ENCODE measurements at regions not wholly inside any gene's neighbourhood (a gene's known extent, or its start where the extent isn't known, plus 50 kb on each side); places are given as distances from the start of the nearest gene placed in this dataset.

DNA sequence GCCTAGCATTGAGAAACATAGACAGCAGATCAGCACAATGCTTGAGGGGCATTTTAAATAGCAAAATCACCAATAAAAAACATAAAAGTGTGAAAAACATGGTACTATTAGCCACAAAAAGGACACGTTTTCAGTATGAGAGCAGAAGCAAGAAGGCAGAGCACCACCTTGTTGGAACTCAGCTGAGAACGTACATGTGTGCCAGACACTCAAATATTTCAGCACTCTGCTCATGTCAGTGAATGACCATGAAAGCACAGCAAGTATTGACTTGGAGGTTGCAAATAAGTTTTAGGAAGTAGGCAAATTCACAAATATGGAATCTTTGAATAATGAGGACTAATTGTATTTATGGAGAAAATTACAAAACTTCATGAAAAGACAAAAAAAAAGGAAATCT, 193.4 kb upstream of the PKN2 start:
- TF ChIP-seq, protein P1, sequence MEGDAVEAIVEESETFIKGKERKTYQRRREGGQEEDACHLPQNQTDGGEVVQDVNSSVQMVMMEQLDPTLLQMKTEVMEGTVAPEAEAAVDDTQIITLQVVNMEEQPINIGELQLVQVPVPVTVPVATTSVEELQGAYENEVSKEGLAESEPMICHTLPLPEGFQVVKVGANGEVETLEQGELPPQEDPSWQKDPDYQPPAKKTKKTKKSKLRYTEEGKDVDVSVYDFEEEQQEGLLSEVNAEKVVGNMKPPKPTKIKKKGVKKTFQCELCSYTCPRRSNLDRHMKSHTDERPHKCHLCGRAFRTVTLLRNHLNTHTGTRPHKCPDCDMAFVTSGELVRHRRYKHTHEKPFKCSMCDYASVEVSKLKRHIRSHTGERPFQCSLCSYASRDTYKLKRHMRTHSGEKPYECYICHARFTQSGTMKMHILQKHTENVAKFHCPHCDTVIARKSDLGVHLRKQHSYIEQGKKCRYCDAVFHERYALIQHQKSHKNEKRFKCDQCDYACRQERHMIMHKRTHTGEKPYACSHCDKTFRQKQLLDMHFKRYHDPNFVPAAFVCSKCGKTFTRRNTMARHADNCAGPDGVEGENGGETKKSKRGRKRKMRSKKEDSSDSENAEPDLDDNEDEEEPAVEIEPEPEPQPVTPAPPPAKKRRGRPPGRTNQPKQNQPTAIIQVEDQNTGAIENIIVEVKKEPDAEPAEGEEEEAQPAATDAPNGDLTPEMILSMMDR (IDR thresholded peaks at IDR 0.05; ENCODE audit: unreplicated experiment), result no peak
- no peaks in the 10 kb centered on the region for H3K27me3 Mint-ChIP-seq (ENCODE audit: insufficient read depth, unreplicated experiment)
- no peak for DNase-seq (ENCODE audit: unreplicated experiment)
- no peak overlapping the region for H3K4me3 Mint-ChIP-seq (ENCODE audit: unreplicated experiment)
- BruUV-seq (replicated peaks), result no TSS peak
- H3K9me3 Mint-ChIP-seq (ENCODE audit: unreplicated experiment), result no peaks in the 10 kb centered on the region
- intact Hi-C loops (cut with micrococcal nuclease), result no loop called here
- CTCF ChIA-PET, result no interaction called here
- H3K36me3 Mint-ChIP-seq (ENCODE audit: insufficient read depth, unreplicated experiment), result no peaks in the 10 kb centered on the region
- POLR2A ChIA-PET, result no interaction called here
- no peaks in the 10 kb centered on the region for H3K4me1 Mint-ChIP-seq (ENCODE audit: insufficient read depth, unreplicated experiment)
- no peak overlapping the region for H3K27ac Mint-ChIP-seq (ENCODE audit: low read depth, unreplicated experiment)

DNA sequence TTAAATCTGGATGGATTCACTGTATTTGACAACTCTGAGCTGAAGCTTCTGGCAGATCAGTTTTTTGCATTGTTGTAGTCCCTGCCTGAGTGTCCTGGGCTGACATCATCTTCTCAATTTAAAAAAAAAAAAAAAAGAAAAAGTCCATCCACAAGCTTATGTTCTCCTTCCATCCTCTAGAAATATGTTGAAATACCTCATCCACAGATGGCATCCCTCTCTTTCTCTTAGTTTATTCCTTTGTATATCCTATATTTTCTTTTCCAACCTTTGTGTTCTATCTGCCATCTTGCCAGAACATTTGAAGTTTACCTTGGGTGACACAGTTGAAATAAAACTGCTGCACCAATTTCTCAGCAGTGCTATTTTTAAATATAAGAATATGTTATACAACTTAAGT, 184.4 kb upstream of the PKN2 start:
- Mint-ChIP-seq H3K4me3 (ENCODE audit: unreplicated experiment) (no peak overlapping the region), H3K27ac (ENCODE audit: low read depth, unreplicated experiment) (no peak overlapping the region), H3K9me3 (ENCODE audit: unreplicated experiment) (no peaks in the 10 kb centered on the region), H3K36me3 (ENCODE audit: insufficient read depth, unreplicated experiment) (no peaks in the 10 kb centered on the region), H3K4me1 (ENCODE audit: insufficient read depth, unreplicated experiment) (no peaks in the 10 kb centered on the region), H3K27me3 (ENCODE audit: insufficient read depth, unreplicated experiment) (peaks cover 19% of the 10 kb centered on the region)
- TF ChIP-seq, protein P1 (IDR thresholded peaks at IDR 0.05; ENCODE audit: unreplicated experiment), result no peak
- no peak for DNase-seq (ENCODE audit: unreplicated experiment)
- CTCF ChIA-PET, result no interaction called here
- intact Hi-C loops (cut with micrococcal nuclease), result no loop called here
- no TSS peak for BruUV-seq (replicated peaks)
- POLR2A ChIA-PET, result no interaction called here

DNA sequence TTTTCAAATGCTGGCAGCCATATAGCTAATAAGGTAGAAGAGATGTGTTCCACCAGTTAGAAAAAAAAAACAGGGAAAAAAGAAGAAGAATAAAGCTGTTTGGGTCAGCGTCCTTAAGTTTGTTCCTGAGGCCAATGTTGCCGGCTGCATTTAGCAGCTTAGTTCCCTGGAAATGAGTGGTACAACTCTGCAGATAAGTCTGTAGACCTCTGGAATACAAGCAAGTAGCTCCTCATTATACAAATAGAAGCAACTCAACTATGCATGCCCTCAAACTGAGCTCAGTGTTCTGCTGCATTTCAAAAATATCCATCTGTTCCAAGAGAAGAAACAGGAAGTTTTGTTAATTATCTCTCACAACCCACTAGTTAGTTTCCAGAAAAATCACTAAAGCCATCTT, 181.2 kb upstream of the PKN2 start:
- Mint-ChIP-seq H3K9me3 (ENCODE audit: unreplicated experiment) (no peaks in the 10 kb centered on the region), H3K36me3 (ENCODE audit: insufficient read depth, unreplicated experiment) (no peaks in the 10 kb centered on the region), H3K27ac (ENCODE audit: low read depth, unreplicated experiment) (no peak overlapping the region), H3K4me3 (ENCODE audit: unreplicated experiment) (no peak overlapping the region), H3K27me3 (ENCODE audit: insufficient read depth, unreplicated experiment) (peaks cover 19% of the 10 kb centered on the region), H3K4me1 (ENCODE audit: insufficient read depth, unreplicated experiment) (no peaks in the 10 kb centered on the region)
- ChIA-PET CTCF (no interaction called here), POLR2A (no interaction called here)
- TF ChIP-seq, protein P1 (IDR thresholded peaks at IDR 0.05; ENCODE audit: unreplicated experiment), result no peak
- no TSS peak for BruUV-seq (replicated peaks)
- no peak for DNase-seq (ENCODE audit: unreplicated experiment)
- intact Hi-C loops (cut with micrococcal nuclease), result no loop called here

DNA sequence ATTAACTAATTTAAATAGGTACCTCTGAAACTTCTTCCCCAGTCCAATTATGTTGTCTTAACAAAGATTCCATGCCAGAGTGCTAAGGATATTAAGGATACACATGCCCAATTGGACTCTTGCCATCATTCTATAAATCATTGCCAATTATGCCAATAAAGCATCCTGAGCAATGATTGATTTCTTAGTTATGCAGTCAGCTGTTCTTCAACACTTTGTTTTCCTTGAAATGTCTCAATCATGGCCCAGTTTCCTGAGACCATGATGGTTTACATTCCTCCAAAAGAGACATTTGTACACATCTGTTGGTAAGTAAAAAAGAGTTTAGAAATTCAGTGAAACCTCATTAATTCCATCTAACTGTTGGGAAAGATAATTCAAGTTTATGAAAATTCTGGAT, 180.4 kb upstream of the PKN2 start:
- DNase-seq (ENCODE audit: unreplicated experiment), result no peak
- Mint-ChIP-seq H3K4me3 (ENCODE audit: unreplicated experiment) (no peak overlapping the region), H3K27me3 (ENCODE audit: insufficient read depth, unreplicated experiment) (peaks cover 19% of the 10 kb centered on the region), H3K9me3 (ENCODE audit: unreplicated experiment) (no peaks in the 10 kb centered on the region), H3K36me3 (ENCODE audit: insufficient read depth, unreplicated experiment) (no peaks in the 10 kb centered on the region), H3K27ac (ENCODE audit: low read depth, unreplicated experiment) (no peak overlapping the region), H3K4me1 (ENCODE audit: insufficient read depth, unreplicated experiment) (no peaks in the 10 kb centered on the region)
- TF ChIP-seq, protein P1 (IDR thresholded peaks at IDR 0.05; ENCODE audit: unreplicated experiment), result no peak
- POLR2A ChIA-PET, result no interaction called here
- no TSS peak for BruUV-seq (replicated peaks)
- intact Hi-C loops (cut with micrococcal nuclease), result no loop called here
- CTCF ChIA-PET, result interaction anchor here (0.6 kb wide), 1 partner anchor 148 kb away, joined by 6 read pairs; no protein-coding TSS in a partner anchor

Data from MCF 10A (cell line).